Esophagus muscularis mucosa (tissue), 4 donors: ENCODE measurements at regions not wholly inside any gene's neighbourhood (a gene's known extent, or its start where the extent isn't known, plus 50 kb on each side); places are given as distances from the start of the nearest gene placed in this dataset.

Experiments used
- CTCF ChIP-seq, 3 experiments: fragments of 200-600 bp in 2 of 3; fragments of 450-650 bp in 1 of 3; sonication (generic) in 2 of 3; IDR thresholded peaks; one replicate each; pipeline ENCODE4 v1.5.1; 2017 to 2019; ENCODE audit warnings: antibody characterized with exemption in 3 of 3, mild to moderate bottlenecking in 2 of 3, moderate library complexity in 1 of 3
- EP300 ChIP-seq: sonication (generic); formaldehyde crosslinking; IDR thresholded peaks from one replicate; pipeline ENCODE4 v1.6.1; 2017; ENCODE audit warnings: antibody characterized with exemption
- POLR2A ChIP-seq: fragments of 450-650 bp; IDR thresholded peaks from one replicate; pipeline ENCODE4 v1.6.1; 2017; ENCODE audit warnings: antibody characterized with exemption, moderate library complexity, mild to moderate bottlenecking, low read depth

DNA sequence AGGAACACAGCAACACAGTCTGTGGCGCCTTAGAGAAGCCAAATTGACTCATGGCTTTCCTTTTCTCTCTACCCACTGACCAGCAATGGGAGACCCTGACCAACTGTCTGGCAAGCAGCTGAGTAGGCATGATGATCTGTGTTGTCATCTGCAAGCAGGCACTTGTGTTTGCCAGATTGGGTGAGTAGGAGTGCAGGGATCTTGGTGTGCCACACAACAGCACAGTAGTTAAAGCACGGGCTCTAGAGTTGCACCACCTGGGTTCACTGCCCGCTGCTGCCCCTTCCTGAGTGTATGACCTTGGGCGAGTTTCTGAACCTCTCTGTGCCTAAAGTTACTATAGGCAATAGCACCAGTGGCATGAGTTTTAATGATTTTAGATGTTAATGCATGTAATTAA lies 95.7 kb upstream of the CD53 start:
- no peak for TF ChIP-seq POLR2A
- no peak for TF ChIP-seq CTCF (IDR thresholded peaks at IDR 0.05)
- TF ChIP-seq EP300 = no peak
